Stimulated activated CD4-positive, alpha-beta T cell treated with anti-CD3 and anti-CD28 coated beads, Interleukin-12 subunit alpha, Interleukin-12 subunit beta, amount 100 ng/mL, for 48 hours (primary cell): ENCODE measurements at regions not wholly inside any gene's neighbourhood (a gene's known extent, or its start where the extent isn't known, plus 50 kb on each side); places are given as distances from the start of the nearest gene placed in this dataset.
"Not testable (repeated sequence)": the region's sequence is repeated elsewhere in the genome, so short reads cannot be mapped to it uniquely, and the experiment has no call there.

ENCODE experiments used
- DNase-seq, 3 donors: peaks; one replicate each; pipeline ENCODE4 v3.0.0-alpha.2; 2020; ENCODE audit warnings: low read depth in 2 of 3, low spot score in 1 of 3

DNA sequence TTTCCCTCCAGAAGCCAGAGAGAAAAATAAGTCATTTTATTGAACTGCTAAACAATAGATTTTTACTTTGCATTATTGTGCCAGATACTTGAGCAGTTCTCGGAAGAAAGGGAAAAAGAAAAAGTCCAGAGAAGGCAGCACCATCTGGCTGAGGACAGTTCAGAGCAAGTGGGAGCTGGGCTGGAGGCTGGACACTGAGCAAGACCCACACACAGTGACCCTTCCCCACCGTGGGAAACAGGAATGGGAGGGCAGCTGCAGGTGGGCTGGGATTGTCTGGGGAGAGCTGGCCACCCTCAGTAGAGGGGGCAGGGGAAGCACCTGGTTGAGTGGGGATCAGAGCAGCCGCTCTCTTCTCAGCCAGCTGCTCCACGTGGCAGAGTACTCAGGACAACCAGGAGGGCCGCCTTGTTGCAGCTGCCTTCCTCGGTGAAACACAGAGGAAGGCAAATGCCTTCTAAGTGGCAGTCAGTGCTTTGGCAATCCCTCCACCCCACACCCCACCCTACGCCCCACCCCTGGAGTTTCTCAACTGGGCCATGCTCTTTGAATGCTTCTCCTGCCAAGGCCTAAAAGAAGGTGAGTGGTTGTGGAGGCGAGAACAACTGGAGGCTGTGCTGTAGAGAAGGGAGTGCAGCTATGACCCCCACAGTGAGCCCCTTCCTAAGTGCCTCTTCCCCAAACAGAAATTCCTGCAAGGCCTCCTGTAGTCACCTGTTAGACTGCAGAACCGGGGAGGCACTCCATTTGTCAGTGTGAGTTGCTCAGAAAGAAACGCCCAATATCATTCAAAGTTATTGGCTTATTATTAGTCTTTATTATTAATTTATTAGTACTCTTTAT is 179.3 kb downstream of the ZIC5 start:
- DNase-seq, result no peak

DNA sequence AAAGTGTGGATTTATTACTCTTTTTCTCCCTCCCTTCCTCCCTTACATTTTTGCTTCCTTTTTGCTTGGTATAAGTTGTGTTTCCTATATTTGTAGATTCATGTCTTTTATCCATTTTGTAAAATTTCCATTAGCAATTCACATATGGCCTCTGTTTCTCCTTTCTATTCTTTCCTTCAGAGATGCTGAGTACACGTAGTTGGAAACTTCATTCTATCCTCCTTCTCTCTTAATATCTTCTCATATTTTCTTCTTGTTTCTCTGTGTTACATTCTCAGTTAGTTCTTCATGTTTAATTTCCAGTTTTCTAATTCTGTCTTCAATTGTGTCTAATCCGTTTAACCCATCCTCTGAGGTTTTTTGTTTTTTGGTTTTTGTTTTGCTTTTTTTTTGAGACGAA is 188.9 kb downstream of the ZIC5 start:
- DNase-seq, result no peak

DNA sequence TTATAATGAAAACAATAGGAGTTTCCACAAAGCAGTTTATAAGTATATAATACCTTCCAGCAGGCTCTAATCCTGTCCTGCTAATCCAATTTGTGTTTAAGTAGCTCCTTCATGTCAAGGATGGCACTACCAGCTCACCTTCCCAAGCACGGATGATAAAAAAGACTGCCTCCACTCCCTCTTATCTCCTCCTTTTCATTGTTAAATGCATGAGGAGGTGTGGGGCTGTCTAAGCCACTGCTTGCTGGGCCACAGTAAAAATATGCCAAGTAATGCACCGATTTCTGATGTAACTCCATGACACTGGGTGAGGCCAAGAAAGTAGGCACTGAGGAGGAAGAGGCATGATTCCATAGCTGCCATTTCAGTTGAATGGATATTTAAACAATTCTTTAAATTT is 193.1 kb downstream of the ZIC5 start:
- DNase-seq, result no peak

DNA sequence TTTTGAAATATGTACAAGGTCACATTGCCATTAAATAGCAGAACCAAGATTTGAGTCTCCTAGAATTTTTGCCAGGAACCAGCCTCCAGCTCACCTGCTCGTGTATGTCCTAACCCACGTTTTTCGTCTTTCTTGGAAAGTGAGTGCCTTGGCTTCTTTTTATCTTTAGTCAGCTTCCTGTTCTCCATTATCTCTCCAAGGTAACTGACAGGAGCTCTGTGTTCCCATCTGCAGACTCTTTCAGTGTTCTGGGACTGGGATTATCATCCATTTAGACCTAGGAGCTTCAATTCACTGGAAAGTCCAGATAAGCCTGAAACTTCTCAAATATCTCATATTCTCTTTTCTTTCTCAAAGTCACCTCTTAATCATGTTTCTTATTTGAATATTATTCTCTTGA is 193.7 kb downstream of the ZIC5 start:
- DNase-seq, result no peak

DNA sequence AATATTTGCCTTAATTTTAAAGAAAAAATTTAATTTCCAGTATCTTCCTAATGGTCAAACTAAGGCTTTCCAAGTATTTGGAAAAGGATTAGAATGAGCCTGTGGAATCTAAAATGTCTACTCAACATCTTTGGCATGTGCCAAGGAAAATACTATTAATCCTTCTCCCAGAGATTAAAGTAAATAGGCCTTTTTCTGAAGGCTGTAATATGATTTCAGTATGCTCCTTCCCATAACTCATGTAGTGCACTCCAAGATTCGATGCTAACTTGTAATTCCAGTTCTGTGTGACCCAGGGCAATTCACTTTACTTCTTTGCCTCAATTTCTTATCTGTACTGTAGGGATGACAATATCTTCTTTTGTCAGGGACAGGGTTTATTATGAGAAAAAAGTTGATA is 196.9 kb downstream of the ZIC5 start:
- DNase-seq, result no peak

DNA sequence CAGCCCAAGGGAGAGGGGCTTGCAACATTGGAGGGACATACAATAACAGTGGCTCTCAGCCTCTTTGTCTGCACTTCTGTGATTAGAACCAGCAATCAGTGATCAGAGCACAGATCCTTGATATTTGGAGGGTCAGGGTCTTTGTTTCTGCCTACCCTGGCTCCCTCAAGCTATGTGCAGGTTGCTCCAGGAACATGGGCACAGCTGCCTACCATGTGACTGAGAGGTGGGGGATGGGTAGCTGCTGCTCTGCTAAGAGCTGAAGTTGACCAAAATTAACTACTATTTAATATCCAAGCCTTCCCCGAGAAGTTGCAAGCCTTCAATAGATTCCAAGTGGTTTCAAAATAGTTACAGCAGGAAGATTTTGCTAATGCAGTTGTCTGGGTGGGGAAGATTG is 202.6 kb downstream of the ZIC5 start:
- DNase-seq, result no peak

DNA sequence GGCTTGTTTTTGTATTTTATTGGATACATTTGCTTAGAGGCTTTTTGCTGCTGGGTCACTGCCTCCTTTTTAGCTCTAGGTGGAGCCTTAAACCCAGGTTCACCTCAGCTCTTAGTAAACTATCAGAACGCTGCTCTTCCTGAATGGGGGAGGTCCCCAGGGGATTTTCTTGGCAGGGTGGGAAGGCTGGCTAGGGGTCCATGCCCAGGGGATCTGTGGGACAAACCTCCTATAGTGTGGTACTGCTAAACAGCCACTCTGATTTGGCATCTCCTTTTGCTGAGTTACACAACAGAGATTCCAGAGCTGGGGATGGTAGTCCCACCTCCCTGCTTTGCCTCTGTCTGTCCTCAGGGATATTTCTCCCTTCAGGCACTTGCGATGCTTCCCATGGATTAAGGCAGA is 204.9 kb downstream of the ZIC5 start:
- no peak for DNase-seq

DNA sequence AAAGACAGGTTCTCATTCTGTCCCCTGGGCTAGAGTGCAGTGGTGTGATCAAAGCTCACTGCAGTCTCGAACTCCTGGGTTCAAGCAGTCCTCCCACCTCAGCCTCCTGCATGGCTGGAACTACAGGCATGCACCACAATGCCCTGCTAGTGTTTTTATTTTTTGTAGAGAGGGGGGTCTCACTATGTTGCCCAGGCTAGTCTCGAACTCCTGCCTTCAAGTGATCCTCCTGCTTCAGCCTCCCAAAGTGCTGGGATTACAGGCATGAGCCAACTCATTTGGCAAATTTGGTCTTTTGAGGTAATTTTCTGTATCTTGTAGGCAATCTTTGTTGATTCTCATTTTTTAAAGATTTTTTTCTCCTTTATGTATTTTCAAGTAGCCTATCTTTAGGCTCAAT is 205.7 kb downstream of the ZIC5 start:
- no peak for DNase-seq

DNA sequence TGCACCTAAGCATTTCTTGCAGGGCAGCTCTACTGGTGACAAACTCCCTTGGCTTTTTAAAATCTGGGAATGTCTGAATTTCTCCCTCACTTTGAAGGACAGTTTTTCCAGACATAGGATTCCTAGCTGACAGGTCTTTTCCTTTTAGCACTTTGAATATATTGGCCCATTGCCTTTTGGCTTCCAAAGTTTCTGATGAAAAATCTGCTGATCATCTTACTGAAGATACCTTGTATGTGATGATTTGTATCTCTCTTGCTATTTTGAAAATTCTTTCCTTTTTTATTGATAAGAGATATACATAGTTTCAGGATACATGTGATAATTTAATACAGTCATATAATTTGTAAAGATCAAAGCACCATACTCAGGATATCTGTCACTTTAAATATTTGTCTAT is 211.1 kb downstream of the ZIC5 start:
- DNase-seq, result no peak

DNA sequence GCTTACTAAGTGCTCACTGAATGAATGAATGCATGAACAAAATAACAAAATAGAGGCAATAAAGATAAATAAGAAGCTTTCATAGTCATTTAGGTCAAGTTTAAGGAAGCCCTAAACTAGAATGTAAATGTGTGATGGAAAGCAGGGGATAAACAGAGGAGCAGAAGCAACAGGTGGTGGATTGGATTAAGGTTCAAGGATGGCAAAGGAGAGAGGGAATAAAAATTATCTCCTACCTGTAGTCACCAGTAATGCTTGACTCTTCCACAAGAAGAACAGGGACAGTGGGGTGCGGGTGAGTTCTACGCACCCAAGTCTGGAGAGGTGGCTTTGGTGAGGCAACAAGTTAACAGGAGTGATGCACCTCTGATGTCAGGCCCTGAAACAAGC is 212.4 kb downstream of the ZIC5 start:
- no peak for DNase-seq

DNA sequence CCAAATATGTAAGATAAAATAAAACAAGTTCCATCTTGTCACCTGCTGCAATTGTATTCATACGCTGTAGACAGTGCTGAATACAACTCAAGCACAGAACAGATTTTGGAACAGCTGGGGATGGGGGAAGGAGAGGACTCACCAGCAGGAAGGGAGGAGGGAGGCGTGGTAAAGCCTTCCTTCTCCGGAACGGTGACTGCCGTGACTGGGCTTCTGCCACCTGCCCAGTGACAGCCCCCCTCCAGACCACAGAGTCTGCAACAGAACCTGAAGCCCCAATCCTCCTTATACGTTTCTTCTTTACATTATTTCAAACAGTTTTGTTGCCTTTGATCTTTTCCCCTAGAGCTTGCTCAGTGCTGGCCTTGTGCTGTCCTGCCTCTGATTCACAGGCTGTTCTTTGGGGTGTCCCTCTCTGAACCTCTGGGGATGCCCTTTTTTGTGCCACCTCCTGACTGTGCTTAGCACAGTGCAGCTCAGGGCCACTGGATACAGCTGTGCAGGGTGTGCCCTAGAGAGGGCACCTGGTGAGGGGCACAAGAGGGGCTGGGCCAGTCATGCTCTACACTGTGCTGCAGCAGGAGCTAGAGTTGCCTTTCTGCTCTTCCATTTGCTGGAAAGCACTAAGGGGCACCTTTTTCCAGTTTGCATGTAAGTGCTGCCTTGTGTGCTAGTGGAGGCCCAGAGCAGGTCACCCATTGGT is 213.0 kb downstream of the ZIC5 start:
- DNase-seq, result no peak

DNA sequence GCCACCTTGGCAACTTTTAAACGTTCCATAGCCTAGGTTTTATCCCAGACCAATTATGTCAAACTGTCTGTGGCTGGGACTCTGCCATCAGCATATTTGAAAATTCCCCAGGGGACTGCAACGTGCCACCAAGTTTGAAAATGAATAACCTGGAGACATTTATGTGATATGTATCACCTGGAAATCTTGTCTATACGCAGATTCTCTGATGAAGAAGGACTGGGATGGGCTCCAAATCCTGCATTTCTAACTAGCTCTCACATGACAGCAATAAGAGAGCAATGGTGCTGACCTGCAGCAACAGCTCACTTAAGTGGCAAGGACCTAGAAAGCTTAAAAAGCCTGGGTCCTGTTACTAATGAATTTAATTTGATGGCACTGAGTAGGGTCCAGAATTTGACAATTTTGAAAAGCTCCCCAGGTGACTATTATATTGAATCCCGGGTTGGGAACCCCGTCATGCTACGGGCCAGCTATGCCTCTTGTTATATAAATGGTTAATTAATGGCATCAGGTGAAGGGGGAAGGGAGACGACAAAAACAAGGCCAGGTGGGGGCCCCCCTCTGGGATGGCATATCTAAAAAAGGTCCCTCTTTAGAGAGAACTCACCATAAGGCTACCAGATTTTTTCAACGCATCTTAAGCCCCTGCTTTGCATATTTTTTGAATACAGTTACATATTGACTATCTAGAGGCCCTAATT is 213.7 kb downstream of the ZIC5 start:
- no peak for DNase-seq

DNA sequence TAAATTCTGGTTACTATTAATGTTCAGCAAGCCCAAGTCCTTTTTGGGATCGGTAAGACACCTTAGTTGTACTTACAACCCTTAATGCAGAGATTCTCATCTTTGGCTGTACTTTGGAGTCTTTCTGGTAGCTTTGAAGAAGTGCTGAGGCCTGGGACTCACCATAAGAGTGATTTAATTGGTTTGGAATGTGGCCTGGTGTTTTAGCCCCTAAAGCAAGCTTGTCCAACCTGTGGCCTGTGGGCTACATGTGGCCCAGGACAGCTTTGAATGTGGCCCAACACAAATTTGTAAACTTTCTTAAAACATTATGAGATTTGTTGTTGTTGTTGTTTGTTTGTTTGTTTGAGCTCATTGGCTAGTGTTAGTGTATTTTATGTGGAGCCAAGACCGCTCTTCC is 215.3 kb downstream of the ZIC5 start:
- DNase-seq, result no peak

DNA sequence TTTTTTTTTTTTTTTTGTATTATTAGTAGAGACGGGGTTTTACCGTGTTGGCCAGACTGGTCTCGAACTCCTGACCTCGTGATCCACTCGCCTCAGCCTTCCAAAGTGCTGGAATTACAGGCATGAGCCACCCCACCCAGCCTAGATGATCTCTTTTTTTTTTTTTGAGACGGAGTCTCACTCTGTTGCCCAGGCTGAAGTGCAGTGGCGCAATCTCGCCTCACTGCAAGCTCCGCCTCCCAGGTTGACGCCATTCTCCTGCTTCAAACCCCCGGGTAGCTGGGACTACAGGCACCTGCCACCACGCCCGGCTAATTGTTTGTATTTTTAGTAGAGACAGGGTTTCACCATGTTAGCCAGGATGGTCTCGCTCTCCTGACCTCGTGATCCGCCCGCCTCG is 216.8 kb downstream of the ZIC5 start:
- not testable (repeated sequence) for DNase-seq

DNA sequence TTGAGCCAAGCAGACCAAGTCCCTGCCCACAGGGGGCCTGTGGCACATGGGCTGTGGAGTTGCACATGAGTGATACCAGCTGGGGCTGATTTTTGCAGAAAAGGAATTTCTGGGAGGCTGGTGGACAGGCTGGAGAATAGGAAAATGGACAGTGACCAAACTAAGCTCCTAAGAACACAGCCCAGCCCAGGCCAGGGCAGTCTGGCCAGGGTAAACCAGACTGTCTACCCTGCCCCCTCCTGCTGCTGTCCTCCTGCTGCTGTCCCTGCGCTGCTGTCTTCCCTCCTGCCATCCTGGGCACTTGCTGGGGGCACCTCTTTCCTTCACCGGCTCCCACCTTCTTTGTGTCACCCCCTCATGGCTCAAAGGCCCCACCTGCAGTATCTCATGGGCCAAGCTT is 219.2 kb downstream of the ZIC5 start:
- DNase-seq, result no peak

DNA sequence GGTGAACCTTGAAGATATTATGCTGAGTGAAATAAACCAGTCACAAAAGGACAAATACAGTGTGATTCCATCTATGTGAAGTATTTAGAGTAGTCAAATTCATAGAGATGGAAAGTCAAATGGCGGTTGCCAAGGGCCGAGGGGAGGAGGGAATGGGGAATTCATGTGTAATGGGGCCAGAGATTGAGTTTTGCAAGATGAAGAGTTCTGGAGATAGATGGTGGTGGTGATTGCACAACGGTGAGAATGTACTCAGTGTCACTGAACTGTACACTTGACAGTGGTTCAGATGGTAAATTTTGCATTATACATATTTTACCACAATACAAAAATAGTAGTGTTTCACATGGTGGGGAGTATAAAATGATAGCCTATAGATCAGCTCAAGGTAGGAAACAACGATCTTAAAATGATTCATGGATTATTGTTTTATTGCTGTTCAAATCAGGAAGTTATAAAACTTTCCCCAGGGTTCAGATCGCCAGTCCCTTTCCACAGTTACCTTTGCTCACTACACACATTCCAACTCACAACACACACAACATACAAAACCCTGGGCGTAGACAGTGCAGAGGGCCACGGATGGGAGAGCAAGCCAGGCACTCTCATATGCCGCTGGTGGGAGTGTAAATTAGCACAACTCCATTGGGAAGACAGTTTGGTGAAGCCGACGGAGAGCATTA is 219.9 kb downstream of the ZIC5 start:
- DNase-seq, result no peak

DNA sequence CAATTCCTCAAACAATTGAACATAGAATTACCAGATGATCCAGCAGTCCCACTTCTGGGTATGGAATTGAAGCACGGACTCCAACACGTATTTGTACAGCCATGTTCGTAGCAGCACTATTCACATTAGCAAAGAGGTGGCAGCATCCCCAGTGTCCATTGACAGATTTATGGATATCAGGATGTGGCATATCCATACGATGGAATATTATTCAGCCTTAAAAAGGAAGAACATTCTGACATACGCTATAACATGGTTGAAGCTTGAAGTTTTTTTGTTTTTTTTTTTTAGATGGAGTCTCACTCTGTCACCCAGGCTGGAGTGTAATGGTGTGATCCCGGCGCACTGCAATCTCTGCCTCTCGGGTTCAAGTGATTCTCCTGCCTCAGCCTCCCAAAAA is 220.6 kb downstream of the ZIC5 start:
- DNase-seq, result no peak

DNA sequence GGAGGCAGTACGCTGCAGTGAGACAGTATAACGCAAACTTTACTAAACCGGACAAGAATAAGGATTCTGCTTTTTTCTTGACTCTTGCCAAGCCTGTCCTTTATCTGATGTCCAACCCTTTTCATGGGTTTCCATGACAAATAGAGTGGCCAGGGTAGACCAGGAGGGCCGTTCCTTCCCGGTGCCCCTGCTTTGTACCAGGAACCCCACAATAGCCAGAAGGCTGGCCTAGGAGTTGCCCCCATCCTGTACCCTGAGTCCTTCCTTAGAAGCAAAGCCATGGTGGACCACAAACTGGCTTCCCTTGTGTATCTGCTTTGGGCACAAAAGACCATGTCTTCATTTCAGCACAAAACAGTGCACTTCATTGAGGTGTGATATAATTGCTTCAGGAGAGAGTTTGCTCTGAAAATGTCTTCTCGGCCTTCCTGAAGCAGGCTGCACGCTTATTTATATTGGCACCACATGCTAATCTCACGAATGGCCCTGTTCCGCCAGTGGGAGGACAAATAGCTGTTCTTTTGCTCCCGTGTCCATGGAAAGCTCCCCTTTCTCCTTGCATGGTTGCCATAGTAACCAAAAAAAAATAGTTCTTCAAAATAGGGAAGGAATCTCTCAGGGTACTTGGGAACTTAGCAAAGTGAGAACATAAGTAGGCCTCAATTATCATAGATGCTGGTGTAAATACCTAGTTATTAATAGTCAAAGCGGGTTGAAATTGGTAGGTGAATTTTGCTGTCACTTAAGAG is 222.1 kb downstream of the ZIC5 start:
- DNase-seq, result no peak

DNA sequence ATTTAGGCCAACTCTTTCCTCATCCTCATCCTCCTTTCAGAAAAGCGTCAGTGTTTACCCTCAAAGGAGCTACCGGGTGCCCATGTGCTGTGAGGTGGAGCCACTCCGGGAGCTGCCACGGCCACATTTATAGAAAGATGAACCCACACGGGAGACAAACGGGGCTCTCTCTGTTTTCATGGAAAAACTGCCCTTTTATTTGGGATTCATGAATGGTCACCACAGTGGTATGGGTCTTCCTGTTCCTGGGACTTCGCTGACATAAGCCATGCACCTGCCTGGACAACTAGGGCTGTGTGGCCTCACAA is 224.2 kb downstream of the ZIC5 start:
- no peak for DNase-seq

DNA sequence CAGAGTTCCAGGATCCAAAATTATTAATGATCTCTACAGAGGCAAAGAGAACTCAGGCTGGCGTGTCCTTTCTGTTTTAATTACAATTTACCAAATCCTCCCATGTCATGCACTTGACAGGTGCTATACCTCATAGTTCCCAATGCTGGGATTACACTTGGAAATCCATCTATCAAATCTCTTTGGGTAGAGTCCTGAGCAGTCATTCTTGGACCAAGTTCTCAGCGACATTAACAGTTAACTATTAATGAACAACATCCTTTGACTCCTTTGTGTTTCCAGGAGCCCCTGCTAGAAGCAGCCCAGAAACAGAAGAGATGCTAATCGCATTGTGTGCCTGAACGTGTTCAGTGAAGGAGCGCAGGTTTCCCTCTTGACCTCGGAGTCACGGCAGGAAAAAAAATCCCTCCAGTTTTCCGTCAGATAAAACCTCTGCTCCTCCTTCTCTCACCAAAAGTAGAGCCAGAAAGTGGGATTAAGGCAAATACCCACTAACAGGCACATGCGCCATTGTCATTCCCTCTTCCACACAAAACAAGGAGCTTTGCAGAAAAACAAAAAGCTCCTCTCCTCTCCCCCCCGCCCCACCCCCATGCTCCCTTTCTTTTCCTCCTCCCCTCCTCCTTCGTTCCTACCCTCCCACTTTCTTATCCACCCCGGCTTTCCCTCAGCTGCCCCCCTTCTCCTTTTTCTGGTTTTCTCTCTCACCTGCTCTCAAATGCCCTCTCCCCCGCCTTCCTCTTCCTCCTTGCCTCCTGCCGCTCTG is 224.7 kb downstream of the ZIC5 start:
- no peak for DNase-seq
